HEK293 (cell line): ENCODE measurements at regions not wholly inside any gene's neighbourhood (a gene's known extent, or its start where the extent isn't known, plus 50 kb on each side); places are given as distances from the start of the nearest gene placed in this dataset.

ENCODE experiments used
- CTCF ChIA-PET: fragments of 350-600 bp; formaldehyde crosslinking; extraction: SDS; loops from one replicate; lab custom pipeline; 2021; ENCODE audit warnings: antibody characterized with exemption; lab: Yijun Ruan, JAX
- POLR2A ChIA-PET: fragments of 300-600 bp; formaldehyde crosslinking; extraction: SDS; loops from one replicate; lab custom pipeline; 2020; ENCODE audit warnings: antibody characterized with exemption, inconsistent platforms; lab: Yijun Ruan, JAX
- H3K27ac ChIP-seq: fragments of 200-500 bp; sonication (Bioruptor generic); 2 replicates; pipeline ENCODE4 v1.5.1; 2014; ENCODE audit warnings: low read depth, low read length, control low read depth, inconsistent platforms; ENCODE audit errors: extremely low read depth
- H3K36me3 ChIP-seq, 2 experiments: fragments of 200-500 bp in 1 of 2; sonication (Bioruptor generic) in 1 of 2; 1 replicate in 1 of 2; 2 replicates in 1 of 2; pipeline ENCODE4 v1.5.1; 2014 to 2017; ENCODE audit warnings: inconsistent platforms in 2 of 2, low read length in 2 of 2; ENCODE audit not compliant: control insufficient read depth in 2 of 2, insufficient read depth in 1 of 2
- H3K4me1 ChIP-seq: fragments of 200-500 bp; sonication (Bioruptor generic); 2 replicates; pipeline ENCODE4 v1.5.1; 2014; ENCODE audit warnings: mild to moderate bottlenecking, low read length, inconsistent platforms; ENCODE audit not compliant: control insufficient read depth, insufficient read depth
- H3K4me3 ChIP-seq: 2 replicates; pipeline ENCODE4 v1.5.1; 2011; ENCODE audit warnings: low read depth, mild to moderate bottlenecking, control low read depth, low read length, moderate library complexity
- H3K9me3 ChIP-seq: fragments of 200-500 bp; sonication (Bioruptor generic); 2 replicates; pipeline ENCODE4 v1.5.1; 2014; ENCODE audit warnings: low read depth, low read length, inconsistent platforms; ENCODE audit not compliant: control insufficient read depth, insufficient read depth
- AEBP2 ChIP-seq: fragments of 450-650 bp; formaldehyde crosslinking; IDR thresholded peaks from 2 replicates; pipeline ENCODE4 v1.5.1; 2016; ENCODE audit warnings: missing biosample characterization, missing genetic modification characterization, borderline replicate concordance
- ATF2 ChIP-seq: fragments of 450-650 bp; formaldehyde crosslinking; IDR thresholded peaks from 2 replicates; pipeline ENCODE4 v1.5.1; 2016; ENCODE audit warnings: missing biosample characterization, missing genetic modification characterization, low read depth
- BCL11B ChIP-seq: fragments of 450-650 bp; formaldehyde crosslinking; IDR thresholded peaks from 2 replicates; pipeline ENCODE4 v1.5.1; 2016; ENCODE audit warnings: low read depth, missing biosample characterization, missing genetic modification characterization
- GLIS2 ChIP-seq: fragments of 450-650 bp; formaldehyde crosslinking; IDR thresholded peaks from 2 replicates; pipeline ENCODE4 v1.5.1; 2016; ENCODE audit warnings: missing biosample characterization, missing genetic modification characterization
- HOXA7 ChIP-seq: sonication (generic); formaldehyde crosslinking; IDR thresholded peaks from 2 replicates; pipeline ENCODE4 v1.8.1; 2022; ENCODE audit warnings: missing genetic modification reagents, borderline replicate concordance
- KLF8 ChIP-seq: fragments of 450-650 bp; formaldehyde crosslinking; IDR thresholded peaks from 2 replicates; pipeline ENCODE4 v1.5.1; 2016; ENCODE audit warnings: missing biosample characterization, missing genetic modification characterization
- OVOL3 ChIP-seq: fragments of 450-650 bp; formaldehyde crosslinking; IDR thresholded peaks from 2 replicates; pipeline ENCODE4 v1.5.1; 2016; ENCODE audit warnings: missing biosample characterization, missing genetic modification characterization
- PRDM4 ChIP-seq: fragments of 450-650 bp; formaldehyde crosslinking; IDR thresholded peaks from 2 replicates; pipeline ENCODE4 v1.5.1; 2017; ENCODE audit warnings: missing biosample characterization, missing genetic modification characterization
- SALL2 ChIP-seq: fragments of 450-650 bp; formaldehyde crosslinking; IDR thresholded peaks from 2 replicates; pipeline ENCODE4 v1.5.0; 2017; ENCODE audit warnings: missing biosample characterization, mild to moderate bottlenecking, missing genetic modification characterization, borderline replicate concordance
- ZNF138 ChIP-seq: fragments of 450-650 bp; formaldehyde crosslinking; IDR thresholded peaks from 2 replicates; pipeline ENCODE4 v1.5.1; 2016; ENCODE audit warnings: missing biosample characterization, missing genetic modification characterization, borderline replicate concordance
- ZNF19 ChIP-seq: fragments of 450-650 bp; formaldehyde crosslinking; IDR thresholded peaks from 2 replicates; pipeline ENCODE4; 2016; ENCODE audit warnings: missing biosample characterization, missing genetic modification characterization, low read depth
- ZNF23 ChIP-seq: fragments of 450-650 bp; formaldehyde crosslinking; IDR thresholded peaks from 2 replicates; pipeline ENCODE4 v1.5.1; 2016; ENCODE audit warnings: missing biosample characterization, missing genetic modification characterization, borderline replicate concordance
- ZNF280D ChIP-seq: fragments of 450-650 bp; formaldehyde crosslinking; IDR thresholded peaks from 2 replicates; pipeline ENCODE4 v1.5.1; 2016; ENCODE audit warnings: missing biosample characterization, missing genetic modification characterization
- ZNF350 ChIP-seq: fragments of 450-650 bp; formaldehyde crosslinking; IDR thresholded peaks from 2 replicates; pipeline ENCODE4 v1.5.0; 2017; ENCODE audit warnings: missing biosample characterization, mild to moderate bottlenecking, missing genetic modification characterization
- ZNF580 ChIP-seq: fragments of 450-650 bp; formaldehyde crosslinking; IDR thresholded peaks from 2 replicates; pipeline ENCODE4 v1.5.1; 2016; ENCODE audit warnings: missing biosample characterization, missing genetic modification characterization
- ZNF621 ChIP-seq: fragments of 450-650 bp; formaldehyde crosslinking; IDR thresholded peaks from 2 replicates; pipeline ENCODE4 v1.5.1; 2017; ENCODE audit warnings: missing biosample characterization, missing genetic modification characterization
- ZNF623 ChIP-seq: fragments of 450-650 bp; formaldehyde crosslinking; IDR thresholded peaks from 2 replicates; pipeline ENCODE4 v1.5.1; 2016; ENCODE audit warnings: missing biosample characterization, missing genetic modification characterization
- ZNF707 ChIP-seq: fragments of 450-650 bp; formaldehyde crosslinking; IDR thresholded peaks from 2 replicates; pipeline ENCODE4 v1.5.1; 2016; ENCODE audit warnings: missing biosample characterization, missing genetic modification characterization
- ZSCAN18 ChIP-seq: fragments of 450-650 bp; formaldehyde crosslinking; IDR thresholded peaks from 2 replicates; pipeline ENCODE4 v1.5.1; 2016; ENCODE audit warnings: missing biosample characterization, missing genetic modification characterization
- ZSCAN4 ChIP-seq: fragments of 450-650 bp; formaldehyde crosslinking; IDR thresholded peaks from 2 replicates; pipeline ENCODE4 v1.5.1; 2017; ENCODE audit warnings: missing biosample characterization, missing genetic modification characterization
- ZSCAN5A ChIP-seq: fragments of 450-650 bp; formaldehyde crosslinking; IDR thresholded peaks from 2 replicates; pipeline ENCODE4 v1.5.1; 2016; ENCODE audit warnings: missing biosample characterization, missing genetic modification characterization

GRCh38 chr7:24406789-24407299, 122.9 kb downstream of the NPY start (continued):
- TF ChIP-seq ZNF138 (tag by site-specific recombination) (no peak), ZNF580 (tag by site-specific recombination) (no peak), ZNF623 (tag by site-specific recombination) (no peak), ZNF707 (tag by site-specific recombination) (no peak)

GRCh38 chr7:24407965-24408364, 124.0 kb downstream of the NPY start:
- Histone ChIP-seq H3K4me1 (no peaks in the 10 kb centered on the region), H3K9me3 (no peaks in the 10 kb centered on the region), H3K36me3 (no peaks in the 10 kb centered on the region), H3K4me3 (no peak overlapping the region), H3K27ac (no peak overlapping the region)
- CTCF ChIA-PET: interaction anchor here (0.5 to 0.8 kb wide), 2 partner anchors 575 to 980 kb away, joined by 3 to 5 read pairs; no protein-coding TSS in a partner anchor
- TF ChIP-seq BCL11B: no peak
- TF ChIP-seq OVOL3 (tag by site-specific recombination): no peak
- no peak for TF ChIP-seq ZSCAN4 (tag by site-specific recombination)
- no peak for TF ChIP-seq SALL2 (tag by site-specific recombination)
- no peak for TF ChIP-seq ZSCAN5A (tag by site-specific recombination)
- TF ChIP-seq HOXA7 (CRISPR knock-in tag): no peak
- TF ChIP-seq ZNF350 (tag by site-specific recombination): no peak
- no peak for TF ChIP-seq KLF8 (tag by site-specific recombination)
- no peak for TF ChIP-seq ZNF19
- no peak for TF ChIP-seq GLIS2 (tag by site-specific recombination)
- no peak for TF ChIP-seq ZNF23 (tag by site-specific recombination)
- TF ChIP-seq ZSCAN18 (tag by site-specific recombination): no peak
- TF ChIP-seq ATF2: no peak
- TF ChIP-seq ZNF280D: no peak
- no peak for TF ChIP-seq ZNF621 (tag by site-specific recombination)
- TF ChIP-seq PRDM4 (tag by site-specific recombination): no peak
- no peak for TF ChIP-seq AEBP2 (tag by site-specific recombination)
- POLR2A ChIA-PET: no interaction called here
